ENCODE measurements at regions not wholly inside any gene's neighbourhood (a gene's known extent, or its start where the extent isn't known, plus 50 kb on each side); places are given as distances from the start of the nearest gene placed in this dataset.

GRCh38 chr10:113298616-113299015 is 254.2 kb upstream of the HABP2 start:
- H3K4me1 ChIP-seq = no peaks in the 10 kb centered on the region
- intact Hi-C loops (cut with micrococcal nuclease) = no loop called here
- no peaks in the 10 kb centered on the region for H3K9me3 ChIP-seq (replicated peaks)
- no peak overlapping the region for H3K27ac ChIP-seq (replicated peaks)
- no peaks in the 10 kb centered on the region for H3K36me3 ChIP-seq
- H3K4me3 ChIP-seq = no peak overlapping the region
- TF ChIP-seq CTCF (IDR thresholded peaks at IDR 0.05; ENCODE audit: borderline replicate concordance) = no peak
- peaks cover 20% of the 10 kb centered on the region for H3K27me3 ChIP-seq (ENCODE audit: low read depth)
- DNase-seq = no peak

- H3K36me3 ChIP-seq = no peaks in the 10 kb centered on the region
- H3K27me3 ChIP-seq (ENCODE audit: low read depth) = peaks cover 20% of the 10 kb centered on the region
- H3K4me1 ChIP-seq = no peaks in the 10 kb centered on the region
- intact Hi-C loops (cut with micrococcal nuclease) = no loop called here
- no peaks in the 10 kb centered on the region for H3K9me3 ChIP-seq (replicated peaks)
- no peak overlapping the region for H3K4me3 ChIP-seq
- no peak for TF ChIP-seq CTCF (IDR thresholded peaks at IDR 0.05; ENCODE audit: borderline replicate concordance)
- DNase-seq = no peak
- H3K27ac ChIP-seq (replicated peaks) = no peak overlapping the region
Observed at GRCh38 chr10:113300201-113300600, 252.7 kb upstream of the HABP2 start.

- Histone ChIP-seq H3K36me3 (no peaks in the 10 kb centered on the region), H3K4me1 (no peaks in the 10 kb centered on the region), H3K4me3 (no peak overlapping the region), H3K27ac (replicated peaks) (no peak overlapping the region), H3K27me3 (ENCODE audit: low read depth) (peaks cover 20% of the 10 kb centered on the region), H3K9me3 (replicated peaks) (no peaks in the 10 kb centered on the region)
- intact Hi-C loops (cut with micrococcal nuclease) = no loop called here
- DNase-seq = no peak
- TF ChIP-seq CTCF (IDR thresholded peaks at IDR 0.05; ENCODE audit: borderline replicate concordance) = no peak
Observed at GRCh38 chr10:113300617-113301016, 252.2 kb upstream of the HABP2 start.

- H3K4me3 ChIP-seq = no peak overlapping the region
- intact Hi-C loops (cut with micrococcal nuclease) = no loop called here
- TF ChIP-seq CTCF (IDR thresholded peaks at IDR 0.05; ENCODE audit: borderline replicate concordance) = no peak
- H3K4me1 ChIP-seq = no peaks in the 10 kb centered on the region
- peaks cover 20% of the 10 kb centered on the region for H3K27me3 ChIP-seq (ENCODE audit: low read depth)
- no peaks in the 10 kb centered on the region for H3K9me3 ChIP-seq (replicated peaks)
- DNase-seq = no peak
- no peak overlapping the region for H3K27ac ChIP-seq (replicated peaks)
- H3K36me3 ChIP-seq = no peaks in the 10 kb centered on the region
Observed at GRCh38 chr10:113301342-113301984, 251.4 kb upstream of the HABP2 start.

GRCh38 chr10:113302062-113302461 is 250.8 kb upstream of the HABP2 start:
- DNase-seq = no peak
- Histone ChIP-seq H3K36me3 (no peaks in the 10 kb centered on the region), H3K27me3 (ENCODE audit: low read depth) (peaks cover 19% of the 10 kb centered on the region), H3K9me3 (replicated peaks) (no peaks in the 10 kb centered on the region), H3K4me1 (no peaks in the 10 kb centered on the region), H3K4me3 (no peak overlapping the region), H3K27ac (replicated peaks) (no peak overlapping the region)
- intact Hi-C loops (cut with micrococcal nuclease) = no loop called here
- no peak for TF ChIP-seq CTCF (IDR thresholded peaks at IDR 0.05; ENCODE audit: borderline replicate concordance)

Data from left ventricle myocardium inferior (tissue), 1 donor.